GM20000 (cell line): ENCODE measurements at regions not wholly inside any gene's neighbourhood (a gene's known extent, or its start where the extent isn't known, plus 50 kb on each side); places are given as distances from the start of the nearest gene placed in this dataset.

Experiments
- DNase-seq: peaks from one replicate; pipeline ENCODE4 v3.0.0; 2012; ENCODE audit warnings: low spot score
- TF ChIP-seq, protein P1 (sequence below): IDR thresholded peaks from 2 replicates; pipeline ENCODE4 v1.5.1; 2012; ENCODE audit warnings: mild to moderate bottlenecking, control low read depth; ENCODE audit errors: extremely low read depth, missing control alignments

DNA sequence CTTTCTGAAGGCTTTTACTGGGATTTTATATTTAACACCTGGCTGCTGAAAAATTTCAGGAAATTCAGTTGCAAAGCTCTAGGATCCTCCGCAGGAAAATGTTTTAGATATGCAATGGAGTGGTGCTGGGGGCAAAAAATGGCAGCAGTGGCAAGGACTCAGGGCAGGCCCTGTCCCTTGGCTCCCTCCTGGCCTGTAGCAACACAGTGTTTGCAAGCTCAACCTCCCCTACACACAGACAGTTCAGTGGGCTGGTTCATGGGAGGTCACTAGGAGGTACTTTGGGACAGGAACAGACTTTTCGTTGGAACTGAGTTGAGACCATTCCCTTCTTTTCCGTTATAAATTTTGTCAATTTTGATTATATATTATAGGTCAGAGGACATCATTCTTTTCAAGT, 270.4 kb downstream of the ADAMTS20 start:
- no peak for DNase-seq
- TF ChIP-seq, protein P1, sequence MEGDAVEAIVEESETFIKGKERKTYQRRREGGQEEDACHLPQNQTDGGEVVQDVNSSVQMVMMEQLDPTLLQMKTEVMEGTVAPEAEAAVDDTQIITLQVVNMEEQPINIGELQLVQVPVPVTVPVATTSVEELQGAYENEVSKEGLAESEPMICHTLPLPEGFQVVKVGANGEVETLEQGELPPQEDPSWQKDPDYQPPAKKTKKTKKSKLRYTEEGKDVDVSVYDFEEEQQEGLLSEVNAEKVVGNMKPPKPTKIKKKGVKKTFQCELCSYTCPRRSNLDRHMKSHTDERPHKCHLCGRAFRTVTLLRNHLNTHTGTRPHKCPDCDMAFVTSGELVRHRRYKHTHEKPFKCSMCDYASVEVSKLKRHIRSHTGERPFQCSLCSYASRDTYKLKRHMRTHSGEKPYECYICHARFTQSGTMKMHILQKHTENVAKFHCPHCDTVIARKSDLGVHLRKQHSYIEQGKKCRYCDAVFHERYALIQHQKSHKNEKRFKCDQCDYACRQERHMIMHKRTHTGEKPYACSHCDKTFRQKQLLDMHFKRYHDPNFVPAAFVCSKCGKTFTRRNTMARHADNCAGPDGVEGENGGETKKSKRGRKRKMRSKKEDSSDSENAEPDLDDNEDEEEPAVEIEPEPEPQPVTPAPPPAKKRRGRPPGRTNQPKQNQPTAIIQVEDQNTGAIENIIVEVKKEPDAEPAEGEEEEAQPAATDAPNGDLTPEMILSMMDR = no peak

DNA sequence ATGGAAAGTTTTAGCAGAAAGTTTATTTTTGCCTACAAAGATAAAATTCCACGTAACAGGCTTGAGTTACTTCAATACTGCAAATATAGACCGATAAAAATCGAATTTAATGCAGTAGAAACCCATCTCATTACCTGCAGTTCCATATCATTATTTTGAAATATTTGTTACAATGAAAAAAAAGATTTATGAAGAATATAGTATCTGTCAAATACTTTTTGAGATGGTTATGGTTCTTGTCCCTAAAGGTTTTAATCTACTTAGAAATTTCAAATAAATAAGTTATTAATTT, 273.5 kb downstream of the ADAMTS20 start:
- TF ChIP-seq, protein P1 = no peak
- no peak for DNase-seq

DNA sequence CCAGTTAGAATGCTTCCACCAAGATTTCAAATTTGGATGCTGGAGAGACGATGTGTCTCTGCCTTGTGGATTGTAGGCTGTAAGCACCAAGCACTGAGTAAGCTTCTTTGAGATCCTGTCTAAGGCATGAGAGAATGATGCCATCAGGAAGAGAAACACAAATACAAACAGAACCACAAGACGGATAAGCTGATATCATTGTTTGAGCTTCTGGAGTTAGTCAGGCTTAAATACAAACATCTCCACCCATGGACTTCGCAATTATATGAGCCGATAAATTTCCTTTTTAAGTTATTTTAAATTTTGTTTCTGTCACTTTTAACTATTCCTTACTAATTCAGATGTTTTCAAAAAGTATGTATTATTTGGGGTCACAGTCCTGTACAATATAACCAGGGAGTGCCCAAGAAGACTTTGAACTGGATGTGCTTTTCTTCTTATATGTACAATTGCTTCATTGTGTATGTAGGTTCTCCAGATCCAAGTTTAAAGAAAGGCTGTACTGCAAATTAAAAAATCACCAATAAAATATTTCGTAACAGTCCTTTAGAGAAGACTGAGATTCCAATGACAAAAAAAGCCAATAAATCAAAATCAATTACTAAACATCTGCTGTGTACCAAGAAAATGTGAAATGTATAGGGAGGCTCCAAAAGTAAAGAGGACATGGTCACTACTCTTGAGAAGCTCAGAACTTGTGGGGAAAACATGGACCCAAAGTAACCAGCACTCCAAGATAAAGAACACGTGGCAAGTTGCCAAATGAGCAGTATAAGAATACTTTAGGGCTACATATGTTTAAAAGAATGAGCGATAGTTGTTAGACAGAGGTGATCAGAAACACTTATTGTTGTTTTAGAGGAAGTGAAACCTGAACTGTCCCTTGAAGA, 274.1 kb downstream of the ADAMTS20 start:
- TF ChIP-seq, protein P1 = no peak
- DNase-seq = peak; percentile 49

DNA sequence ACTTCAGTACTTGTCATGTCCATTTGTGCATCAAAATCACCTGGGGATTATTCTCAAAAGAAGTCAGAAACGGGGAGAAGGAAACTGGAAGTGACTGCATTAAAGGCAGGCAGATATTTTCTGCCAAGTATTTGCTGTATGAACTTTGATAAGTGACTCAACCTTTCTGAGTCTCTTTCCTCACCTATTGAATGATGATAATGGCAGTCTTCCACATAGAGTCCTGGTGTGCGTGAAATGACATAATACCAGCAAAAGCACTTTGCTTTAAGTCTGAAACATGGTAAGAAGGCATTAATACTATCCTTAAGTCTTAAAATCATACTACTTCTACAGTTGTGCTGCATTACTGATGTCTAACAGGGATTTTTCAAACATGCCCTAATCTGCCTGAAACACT, 278.5 kb downstream of the ADAMTS20 start:
- no peak for DNase-seq
- TF ChIP-seq, protein P1 = no peak

DNA sequence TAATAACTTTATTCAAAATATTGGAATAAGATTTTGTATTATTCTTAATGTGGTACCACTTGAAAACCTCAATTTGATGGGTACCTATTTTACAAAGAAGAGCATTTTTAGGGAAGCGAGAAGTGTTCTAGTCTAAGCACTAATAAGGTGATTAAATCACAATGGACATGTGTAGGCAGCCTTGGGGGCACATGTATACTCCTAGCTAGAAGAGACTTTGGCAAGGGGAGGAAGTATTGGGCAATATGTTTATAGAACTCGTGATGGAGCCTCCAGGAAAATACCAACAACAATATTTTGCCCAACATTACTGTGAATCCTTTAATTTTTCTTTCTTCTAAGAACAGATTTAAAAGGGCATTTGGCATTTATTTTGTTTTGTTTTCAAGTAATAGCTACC, 280.3 kb downstream of the ADAMTS20 start:
- DNase-seq = no peak
- TF ChIP-seq, protein P1 = no peak

DNA sequence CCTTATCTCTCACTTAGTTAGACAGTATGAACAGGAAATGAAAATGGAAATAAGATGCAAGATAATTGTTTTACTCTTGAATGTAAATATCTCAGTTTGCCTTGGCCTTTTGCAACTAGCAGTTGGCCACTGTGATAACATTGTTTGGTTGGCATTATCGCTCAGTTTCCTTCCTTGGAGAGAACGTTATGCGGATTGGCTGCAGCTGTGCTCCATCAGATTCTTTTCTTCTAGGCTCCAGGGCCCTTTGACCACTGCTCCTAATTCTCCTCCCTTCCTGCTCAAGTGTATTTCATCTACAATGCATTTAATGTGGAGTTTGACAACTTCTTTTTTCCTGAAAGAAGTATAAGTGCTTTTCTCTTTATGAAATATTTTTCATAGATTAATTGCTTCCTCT, 284.2 kb downstream of the ADAMTS20 start:
- TF ChIP-seq, protein P1 = no peak
- DNase-seq = no peak

DNA sequence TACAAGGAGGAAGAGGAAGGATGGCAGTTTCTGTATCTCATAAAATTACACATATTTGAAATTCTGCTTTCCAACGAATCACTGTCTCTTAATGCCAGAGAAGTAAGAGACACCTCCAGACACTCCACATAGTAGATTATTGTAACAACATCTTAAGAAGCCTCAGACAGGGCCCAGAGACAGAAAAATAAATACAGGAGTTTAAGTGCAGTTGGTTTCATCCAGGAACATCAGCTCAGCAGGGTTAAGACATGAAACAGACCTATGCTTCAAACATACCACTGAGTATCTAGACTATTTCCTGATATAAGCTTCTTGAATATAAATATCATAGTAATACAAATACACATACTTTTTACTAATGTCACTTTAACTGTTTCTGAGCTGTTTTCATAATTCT, 290.3 kb downstream of the ADAMTS20 start:
- DNase-seq = no peak
- TF ChIP-seq, protein P1 = no peak
